NT2/D1 (cell line): ENCODE measurements at regions not wholly inside any gene's neighbourhood (a gene's known extent, or its start where the extent isn't known, plus 50 kb on each side); places are given as distances from the start of the nearest gene placed in this dataset.

ENCODE experiments used
- DNase-seq: peaks from one replicate; pipeline ENCODE4 v3.0.0-alpha.2; 2011; ENCODE audit warnings: low read depth, low spot score
- H3K27me3 ChIP-seq: 2 replicates; pipeline ENCODE4 v1.6.0; 2011; ENCODE audit warnings: mild to moderate bottlenecking; ENCODE audit not compliant: insufficient read length, insufficient read depth
- H3K36me3 ChIP-seq: 2 replicates; pipeline ENCODE4 v1.6.1; 2011; ENCODE audit warnings: mild to moderate bottlenecking, low read length, mixed read lengths; ENCODE audit not compliant: insufficient read depth, insufficient read length
- H3K4me1 ChIP-seq: 2 replicates; pipeline ENCODE4 v1.5.1; 2011; ENCODE audit not compliant: insufficient read depth, insufficient read length
- H3K4me3 ChIP-seq: 2 replicates; pipeline ENCODE4 v1.5.1; 2011; ENCODE audit warnings: low read depth; ENCODE audit not compliant: insufficient read length
- H3K9ac ChIP-seq: 2 replicates; pipeline ENCODE4 v1.6.0; 2011; ENCODE audit warnings: low read depth; ENCODE audit not compliant: insufficient read length
- H3K9me3 ChIP-seq: 2 replicates; pipeline ENCODE4 v1.5.1; 2011; ENCODE audit warnings: mild to moderate bottlenecking, low read length; ENCODE audit not compliant: insufficient read depth
- SUZ12 ChIP-seq: IDR thresholded peaks from 2 replicates; pipeline ENCODE4 v1.6.1; 2011; ENCODE audit not compliant: insufficient read length, insufficient read depth; ENCODE audit errors: extremely low read depth
- YY1 ChIP-seq: IDR thresholded peaks from 2 replicates; pipeline ENCODE4 v1.6.1; 2011; ENCODE audit not compliant: insufficient read length, insufficient read depth
- ZNF274 ChIP-seq: IDR thresholded peaks from 2 replicates; pipeline ENCODE4 v1.6.1; 2011; ENCODE audit warnings: mild to moderate bottlenecking, low read depth, low read length

GRCh38 chr16:85486256-85486915 is 126.7 kb upstream of the GSE1 start:
- Histone ChIP-seq H3K4me1 (peaks cover 10% of the 10 kb centered on the region), H3K9ac (peak overlapping the region; percentile 7), H3K4me3 (no peak overlapping the region), H3K27me3 (no peaks in the 10 kb centered on the region), H3K9me3 (no peaks in the 10 kb centered on the region), H3K36me3 (no peaks in the 10 kb centered on the region)
- TF ChIP-seq SUZ12 (no peak), YY1 (no peak), ZNF274 (no peak)
- no peak for DNase-seq

- Histone ChIP-seq H3K36me3 (no peaks in the 10 kb centered on the region), H3K27me3 (no peaks in the 10 kb centered on the region), H3K4me1 (peaks cover 20% of the 10 kb centered on the region), H3K9ac (no peak overlapping the region), H3K9me3 (no peaks in the 10 kb centered on the region), H3K4me3 (no peak overlapping the region)
- no peak for TF ChIP-seq YY1
- TF ChIP-seq SUZ12: no peak
- TF ChIP-seq ZNF274: no peak
- DNase-seq: no peak
Observed at GRCh38 chr16:85488414-85488813, 124.7 kb upstream of the GSE1 start.

GRCh38 chr16:85490407-85491057 is 122.6 kb upstream of the GSE1 start:
- H3K9me3 ChIP-seq: no peaks in the 10 kb centered on the region
- H3K27me3 ChIP-seq: no peaks in the 10 kb centered on the region
- no peak overlapping the region for H3K9ac ChIP-seq
- no peaks in the 10 kb centered on the region for H3K36me3 ChIP-seq
- no peak overlapping the region for H3K4me3 ChIP-seq
- H3K4me1 ChIP-seq: peaks cover 20% of the 10 kb centered on the region
- TF ChIP-seq YY1 (no peak), ZNF274 (no peak), SUZ12 (no peak)
- no peak for DNase-seq

GRCh38 chr16:85491058-85491771 is 121.9 kb upstream of the GSE1 start:
- no peaks in the 10 kb centered on the region for H3K36me3 ChIP-seq
- peak overlapping the region; percentile 71 for H3K9ac ChIP-seq
- no peak for TF ChIP-seq YY1
- no peak for TF ChIP-seq SUZ12
- no peak for TF ChIP-seq ZNF274
- H3K27me3 ChIP-seq: no peaks in the 10 kb centered on the region
- DNase-seq: no peak
- H3K4me1 ChIP-seq: peaks cover 21% of the 10 kb centered on the region
- H3K9me3 ChIP-seq: no peaks in the 10 kb centered on the region
- H3K4me3 ChIP-seq: no peak overlapping the region

- no peaks in the 10 kb centered on the region for H3K27me3 ChIP-seq
- no peaks in the 10 kb centered on the region for H3K9me3 ChIP-seq
- peak overlapping the region; percentile 71 for H3K9ac ChIP-seq
- DNase-seq: no peak
- H3K4me1 ChIP-seq: peaks cover 23% of the 10 kb centered on the region
- H3K36me3 ChIP-seq: no peaks in the 10 kb centered on the region
- TF ChIP-seq ZNF274 (no peak), SUZ12 (no peak), YY1 (no peak)
- no peak overlapping the region for H3K4me3 ChIP-seq
Observed at GRCh38 chr16:85491798-85492294, 121.3 kb upstream of the GSE1 start.

GRCh38 chr16:85492295-85492864 is 120.7 kb upstream of the GSE1 start:
- no peaks in the 10 kb centered on the region for H3K36me3 ChIP-seq
- no peak overlapping the region for H3K4me3 ChIP-seq
- peak; percentile 36 for DNase-seq
- H3K9me3 ChIP-seq: no peaks in the 10 kb centered on the region
- no peaks in the 10 kb centered on the region for H3K27me3 ChIP-seq
- H3K9ac ChIP-seq: peak overlapping the region; percentile 71
- H3K4me1 ChIP-seq: peaks cover 23% of the 10 kb centered on the region
- TF ChIP-seq YY1: no peak
- no peak for TF ChIP-seq ZNF274
- no peak for TF ChIP-seq SUZ12

GRCh38 chr16:85494315-85494714 is 118.8 kb upstream of the GSE1 start:
- H3K27me3 ChIP-seq: no peaks in the 10 kb centered on the region
- no peak for DNase-seq
- no peaks in the 10 kb centered on the region for H3K36me3 ChIP-seq
- TF ChIP-seq ZNF274 (no peak), YY1 (no peak), SUZ12 (no peak)
- H3K9me3 ChIP-seq: no peaks in the 10 kb centered on the region
- peaks cover 23% of the 10 kb centered on the region for H3K4me1 ChIP-seq
- H3K9ac ChIP-seq: no peak overlapping the region
- no peak overlapping the region for H3K4me3 ChIP-seq
